ENCODE measurements at regions not wholly inside any gene's neighbourhood (a gene's known extent, or its start where the extent isn't known, plus 50 kb on each side); places are given as distances from the start of the nearest gene placed in this dataset.

- DNase-seq (ENCODE audit: low read depth) = no peak
Observed at GRCh38 chr17:34776456-34777443, 184.5 kb downstream of the CCT6B start.

- DNase-seq (ENCODE audit: low read depth) = no peak
Observed at GRCh38 chr17:34773036-34773435, 188.2 kb downstream of the CCT6B start.

- no peak for DNase-seq (ENCODE audit: low read depth)
Observed at GRCh38 chr17:34771891-34772290, 189.4 kb downstream of the CCT6B start.

GRCh38 chr17:34770586-34770985 is 190.7 kb downstream of the CCT6B start:
- no peak for DNase-seq (ENCODE audit: low read depth)

GRCh38 chr17:34769899-34770298 is 190.5 kb downstream of the TMEM132E start:
- no peak for DNase-seq (ENCODE audit: low read depth)

- no peak for DNase-seq (ENCODE audit: low read depth)
Observed at GRCh38 chr17:34769049-34769448, 189.7 kb downstream of the TMEM132E start.

GRCh38 chr17:34765291-34765690 is 185.9 kb downstream of the TMEM132E start:
- no peak for DNase-seq (ENCODE audit: low read depth)

- no peak for DNase-seq (ENCODE audit: low read depth)
Observed at GRCh38 chr17:34764716-34765115, 185.3 kb downstream of the TMEM132E start.

- DNase-seq (ENCODE audit: low read depth) = no peak
Observed at GRCh38 chr17:34763728-34764665, 184.6 kb downstream of the TMEM132E start.

GRCh38 chr17:34762078-34762477 is 182.7 kb downstream of the TMEM132E start:
- no peak for DNase-seq (ENCODE audit: low read depth)

GRCh38 chr17:34761646-34762045 is 182.3 kb downstream of the TMEM132E start:
- no peak for DNase-seq (ENCODE audit: low read depth)

GRCh38 chr17:34760931-34761495 is 181.6 kb downstream of the TMEM132E start:
- DNase-seq (ENCODE audit: low read depth) = no peak

GRCh38 chr17:34758718-34759117 is 179.3 kb downstream of the TMEM132E start:
- no peak for DNase-seq (ENCODE audit: low read depth)

GRCh38 chr17:34758316-34758715 is 178.9 kb downstream of the TMEM132E start:
- DNase-seq (ENCODE audit: low read depth) = no peak

- no peak for DNase-seq (ENCODE audit: low read depth)
Observed at GRCh38 chr17:34757611-34758010, 178.2 kb downstream of the TMEM132E start.

- no peak for DNase-seq (ENCODE audit: low read depth)
Observed at GRCh38 chr17:34757106-34757505, 177.7 kb downstream of the TMEM132E start.

GRCh38 chr17:34756637-34757021 is 177.2 kb downstream of the TMEM132E start:
- DNase-seq (ENCODE audit: low read depth) = no peak

GRCh38 chr17:34755981-34756636 is 176.7 kb downstream of the TMEM132E start:
- DNase-seq (ENCODE audit: low read depth) = no peak

- DNase-seq (ENCODE audit: low read depth) = no peak
Observed at GRCh38 chr17:34755371-34755770, 176.0 kb downstream of the TMEM132E start.

- DNase-seq (ENCODE audit: low read depth) = no peak
Observed at GRCh38 chr17:34750004-34750403, 170.6 kb downstream of the TMEM132E start.

- no peak for DNase-seq (ENCODE audit: low read depth)
Observed at GRCh38 chr17:34741967-34742366, 162.6 kb downstream of the TMEM132E start.
